WERI-Rb-1 (cell line): ENCODE measurements at regions not wholly inside any gene's neighbourhood (a gene's known extent, or its start where the extent isn't known, plus 50 kb on each side); places are given as distances from the start of the nearest gene placed in this dataset.
"Not testable (repeated sequence)": the region's sequence is repeated elsewhere in the genome, so short reads cannot be mapped to it uniquely, and the experiment has no call there.

Experiments
- DNase-seq: peaks from one replicate; pipeline ENCODE4 v3.0.0-alpha.2; 2020
- H3K27ac ChIP-seq: fragments of 250-450 bp; sonication (Bioruptor Pico); 2 replicates; pipeline ENCODE4 v1.5.1; 2020; ENCODE audit warnings: mild to moderate bottlenecking, moderate library complexity
- H3K27me3 ChIP-seq: fragments of 250-450 bp; sonication (Bioruptor Pico); 2 replicates; pipeline ENCODE4 v1.5.1; 2021; ENCODE audit warnings: mild to moderate bottlenecking, low read depth, moderate library complexity; ENCODE audit not compliant: insufficient read depth, severe bottlenecking
- H3K36me3 ChIP-seq: fragments of 250-450 bp; sonication (Bioruptor Pico); 2 replicates; pipeline ENCODE4 v1.5.1; 2020; ENCODE audit warnings: mild to moderate bottlenecking, moderate library complexity
- H3K4me3 ChIP-seq: 2 replicates; pipeline ENCODE4 v1.5.1; 2011; ENCODE audit warnings: low read depth, mild to moderate bottlenecking, control low read depth, low read length
- H3K9me3 ChIP-seq: fragments of 250-450 bp; sonication (Bioruptor Pico); 2 replicates; pipeline ENCODE4 v1.5.1; 2021; ENCODE audit warnings: mild to moderate bottlenecking, moderate library complexity; ENCODE audit not compliant: severe bottlenecking
- TF ChIP-seq, protein P1 (sequence below): IDR thresholded peaks from 2 replicates; pipeline ENCODE4 v1.5.1; 2011; ENCODE audit warnings: low read depth, mild to moderate bottlenecking, control low read depth, inconsistent platforms, low read length

DNA sequence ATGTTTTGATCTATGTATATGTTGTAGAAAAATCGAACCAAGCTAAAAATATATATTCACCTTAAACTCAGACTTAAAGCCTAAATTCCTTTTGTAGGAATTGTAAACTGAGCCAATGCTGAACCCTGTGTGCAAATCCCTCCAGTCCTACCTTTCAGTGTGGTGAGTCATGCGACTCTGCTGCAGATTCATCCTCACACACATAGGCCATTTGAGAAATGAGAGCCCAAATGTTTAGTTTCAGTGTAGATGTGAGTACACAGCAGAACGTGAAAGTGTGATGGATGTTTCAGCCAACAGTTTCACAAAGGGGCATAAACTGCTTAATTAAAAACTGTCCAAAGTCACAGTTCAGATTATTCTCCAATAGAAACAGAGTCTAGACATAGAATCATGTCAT is 193.2 kb downstream of the CDH19 start:
- Histone ChIP-seq H3K36me3 (no peaks in the 10 kb centered on the region), H3K9me3 (no peaks in the 10 kb centered on the region), H3K27me3 (no peaks in the 10 kb centered on the region), H3K27ac (no peak overlapping the region), H3K4me3 (no peak overlapping the region)
- TF ChIP-seq, protein P1, sequence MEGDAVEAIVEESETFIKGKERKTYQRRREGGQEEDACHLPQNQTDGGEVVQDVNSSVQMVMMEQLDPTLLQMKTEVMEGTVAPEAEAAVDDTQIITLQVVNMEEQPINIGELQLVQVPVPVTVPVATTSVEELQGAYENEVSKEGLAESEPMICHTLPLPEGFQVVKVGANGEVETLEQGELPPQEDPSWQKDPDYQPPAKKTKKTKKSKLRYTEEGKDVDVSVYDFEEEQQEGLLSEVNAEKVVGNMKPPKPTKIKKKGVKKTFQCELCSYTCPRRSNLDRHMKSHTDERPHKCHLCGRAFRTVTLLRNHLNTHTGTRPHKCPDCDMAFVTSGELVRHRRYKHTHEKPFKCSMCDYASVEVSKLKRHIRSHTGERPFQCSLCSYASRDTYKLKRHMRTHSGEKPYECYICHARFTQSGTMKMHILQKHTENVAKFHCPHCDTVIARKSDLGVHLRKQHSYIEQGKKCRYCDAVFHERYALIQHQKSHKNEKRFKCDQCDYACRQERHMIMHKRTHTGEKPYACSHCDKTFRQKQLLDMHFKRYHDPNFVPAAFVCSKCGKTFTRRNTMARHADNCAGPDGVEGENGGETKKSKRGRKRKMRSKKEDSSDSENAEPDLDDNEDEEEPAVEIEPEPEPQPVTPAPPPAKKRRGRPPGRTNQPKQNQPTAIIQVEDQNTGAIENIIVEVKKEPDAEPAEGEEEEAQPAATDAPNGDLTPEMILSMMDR: no peak
- DNase-seq: no peak

DNA sequence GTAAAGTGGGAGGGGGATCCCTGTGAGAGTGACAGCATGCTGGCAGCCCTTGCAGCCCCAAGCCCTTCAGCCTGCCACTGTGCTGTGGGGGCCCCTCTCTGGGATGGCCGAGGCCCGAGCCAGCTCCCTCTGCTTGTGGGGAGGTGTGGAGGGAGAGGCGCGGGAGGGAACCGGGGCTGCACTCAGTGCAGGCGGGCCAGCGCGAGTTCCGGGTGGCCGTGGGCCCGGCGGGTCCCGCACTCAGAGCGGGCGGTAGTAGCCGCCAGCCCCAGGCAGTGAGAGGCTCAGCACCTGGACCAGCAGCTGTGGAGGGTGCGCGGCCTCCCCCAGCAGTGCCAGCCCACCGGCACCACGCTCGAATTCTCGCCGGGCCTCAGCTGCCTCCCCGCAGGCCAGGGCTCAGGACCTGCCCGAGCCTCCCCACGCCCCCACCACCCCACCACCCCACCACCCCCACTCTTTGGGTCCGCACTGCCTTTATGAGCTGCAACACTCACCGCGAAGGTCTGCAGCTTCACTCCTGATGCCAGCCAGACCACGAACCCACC is 208.1 kb downstream of the CDH19 start:
- TF ChIP-seq, protein P1: no peak
- Histone ChIP-seq H3K27ac (no peak overlapping the region), H3K4me3 (no peak overlapping the region)

DNA sequence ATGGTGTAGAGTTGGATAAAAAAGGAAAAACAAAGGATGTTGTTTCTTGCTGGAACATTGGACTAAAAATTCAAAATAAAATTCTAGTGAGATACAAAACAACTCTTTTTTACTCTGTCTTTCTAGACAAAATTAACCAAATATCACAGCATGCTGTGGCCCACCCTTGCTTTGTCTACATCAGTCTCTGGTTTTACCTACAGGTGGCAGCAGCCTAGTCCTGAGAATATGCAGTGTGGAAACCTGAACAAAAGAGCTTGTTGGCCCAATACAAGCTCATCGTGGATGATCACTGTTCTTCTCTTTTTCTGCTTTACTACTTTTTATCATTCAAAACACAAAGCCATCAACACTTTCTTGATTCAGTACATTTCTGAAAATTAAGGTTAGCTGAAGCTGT is 210.4 kb downstream of the CDH19 start:
- TF ChIP-seq, protein P1: no peak
- no peak for DNase-seq
- Histone ChIP-seq H3K27ac (no peak overlapping the region), H3K9me3 (no peaks in the 10 kb centered on the region), H3K4me3 (no peak overlapping the region), H3K27me3 (no peaks in the 10 kb centered on the region), H3K36me3 (no peaks in the 10 kb centered on the region)

More for the DNA sequence above, 208.1 kb downstream of the CDH19 start:
- Histone ChIP-seq H3K9me3 (no peaks in the 10 kb centered on the region), H3K27me3 (no peaks in the 10 kb centered on the region), H3K36me3 (no peaks in the 10 kb centered on the region)
- no peak for DNase-seq

DNA sequence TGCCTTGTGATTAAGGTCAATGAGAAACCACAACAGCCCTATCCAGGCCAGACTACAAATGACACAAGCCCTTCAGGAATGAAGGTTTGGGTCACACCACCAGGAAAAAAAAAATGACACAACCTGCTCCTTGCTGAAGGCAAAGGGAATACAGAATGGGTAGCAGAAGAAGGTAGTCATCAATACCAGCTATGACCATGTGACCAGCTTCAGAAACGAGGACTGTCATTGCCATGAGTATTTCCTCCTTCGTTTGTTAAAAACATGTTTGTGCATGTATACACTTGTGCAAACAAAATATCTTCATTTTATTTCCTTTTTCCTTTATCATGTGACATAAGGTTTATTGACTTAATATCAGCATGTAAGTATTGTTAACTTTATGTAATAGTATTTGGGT is 226.6 kb downstream of the CDH19 start:
- Histone ChIP-seq H3K36me3 (no peaks in the 10 kb centered on the region), H3K27me3 (no peaks in the 10 kb centered on the region), H3K4me3 (no peak overlapping the region), H3K27ac (no peak overlapping the region), H3K9me3 (no peaks in the 10 kb centered on the region)
- TF ChIP-seq, protein P1: no peak
- DNase-seq: no peak

DNA sequence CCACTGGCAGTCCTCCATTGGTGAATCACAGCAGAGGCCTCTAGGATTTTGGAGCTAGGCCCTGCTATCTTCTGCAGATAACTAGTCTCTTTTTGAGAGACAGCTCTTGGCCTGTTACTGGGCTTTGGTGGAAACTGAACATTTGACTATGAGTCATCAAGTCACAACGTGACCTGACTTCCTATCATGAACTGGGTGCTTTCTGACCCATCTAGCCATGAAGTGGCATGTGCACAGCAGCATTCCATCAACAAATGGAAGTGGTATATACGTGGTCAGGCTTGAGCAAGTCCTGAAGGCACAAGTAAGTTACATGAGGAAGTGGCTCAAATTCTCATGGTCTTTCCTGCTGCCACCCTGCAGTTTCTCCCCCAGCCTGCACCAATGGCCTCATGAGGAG is 228.5 kb downstream of the CDH19 start:
- H3K4me3 ChIP-seq, H3K27ac ChIP-seq, DNase-seq, H3K36me3 ChIP-seq, H3K9me3 ChIP-seq, H3K27me3 ChIP-seq: not testable (repeated sequence)

DNA sequence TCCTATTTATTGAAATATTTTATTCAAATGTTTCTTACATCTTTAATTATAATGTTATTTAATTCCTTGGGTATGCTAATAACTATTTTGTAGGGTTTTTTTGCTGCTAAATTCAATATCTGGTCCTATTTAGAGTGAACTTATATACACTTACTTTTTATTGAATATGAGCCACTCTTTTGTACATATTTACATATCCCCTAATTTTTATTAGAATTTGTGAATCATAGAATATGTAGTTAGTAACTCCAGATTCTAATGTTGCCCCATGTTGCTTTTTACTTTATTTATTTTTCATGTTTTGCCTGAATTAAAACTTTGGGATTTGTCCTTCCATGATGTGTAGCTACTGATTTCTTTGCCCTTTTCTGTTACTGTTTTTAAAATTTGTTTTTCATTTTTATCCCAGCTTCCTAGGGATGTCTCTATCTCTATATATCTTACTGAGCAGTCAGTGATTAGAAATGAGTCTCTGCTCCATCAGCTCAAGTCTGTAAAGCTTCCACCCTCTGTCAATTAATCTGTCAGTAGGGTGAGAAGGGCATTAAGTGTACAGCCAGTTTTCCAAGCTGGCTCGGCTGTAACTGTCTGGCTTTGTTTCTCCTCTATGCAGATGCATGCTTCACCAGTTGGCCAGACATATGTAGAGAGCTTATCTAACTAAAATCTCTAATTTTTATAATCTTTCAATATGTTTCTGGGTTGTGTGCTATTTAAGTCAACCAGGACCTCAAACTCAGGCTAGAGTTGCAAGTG is 256.9 kb downstream of the CDH19 start:
- DNase-seq: peak; percentile 51
- H3K4me3 ChIP-seq: no peak overlapping the region
- no peaks in the 10 kb centered on the region for H3K9me3 ChIP-seq

More for the DNA sequence above, 256.9 kb downstream of the CDH19 start:
- H3K27me3 ChIP-seq: no peaks in the 10 kb centered on the region
- no peaks in the 10 kb centered on the region for H3K36me3 ChIP-seq
- peak overlapping the region; percentile 71 for H3K27ac ChIP-seq
- TF ChIP-seq, protein P1: no peak
